Stimulated activated CD8-positive, alpha-beta memory T cell treated with anti-CD3 and anti-CD28 coated beads, Interleukin-4, amount 100 ng/mL, for 24 hours (primary cell): ENCODE measurements at regions not wholly inside any gene's neighbourhood (a gene's known extent, or its start where the extent isn't known, plus 50 kb on each side); places are given as distances from the start of the nearest gene placed in this dataset.

Experiments used
- DNase-seq: peaks from one replicate; pipeline ENCODE4 v3.0.0-alpha.2; 2020; ENCODE audit warnings: low read depth

GRCh38 chr6:119647309-119647708 is 297.7 kb upstream of the MAN1A1 start:
- DNase-seq: no peak

- DNase-seq: no peak
Measured at GRCh38 chr6:119643876-119644275, 294.3 kb upstream of the MAN1A1 start.

DNA sequence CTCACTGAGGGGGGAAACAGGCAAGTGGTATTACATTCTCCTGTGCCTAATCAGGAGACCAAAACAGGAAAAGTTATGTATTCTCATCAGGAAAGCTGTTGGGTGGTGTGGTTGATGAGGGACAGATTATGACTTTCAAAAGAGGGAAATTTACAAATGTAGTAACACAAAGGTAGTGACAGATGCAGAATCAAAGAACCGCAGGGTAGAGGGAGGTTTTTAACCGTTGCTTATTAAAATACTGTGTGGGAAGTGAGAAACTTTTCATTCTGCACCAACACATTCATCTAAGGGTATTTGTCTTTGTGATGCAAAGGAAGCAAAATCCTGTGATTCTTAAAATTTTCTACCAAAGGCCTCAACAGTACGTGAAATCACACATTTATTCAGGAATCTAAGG is 288.2 kb upstream of the MAN1A1 start:
- no peak for DNase-seq

GRCh38 chr6:119636060-119636459 is 286.5 kb upstream of the MAN1A1 start:
- DNase-seq: no peak

GRCh38 chr6:119633461-119633860 is 283.9 kb upstream of the MAN1A1 start:
- no peak for DNase-seq

DNA sequence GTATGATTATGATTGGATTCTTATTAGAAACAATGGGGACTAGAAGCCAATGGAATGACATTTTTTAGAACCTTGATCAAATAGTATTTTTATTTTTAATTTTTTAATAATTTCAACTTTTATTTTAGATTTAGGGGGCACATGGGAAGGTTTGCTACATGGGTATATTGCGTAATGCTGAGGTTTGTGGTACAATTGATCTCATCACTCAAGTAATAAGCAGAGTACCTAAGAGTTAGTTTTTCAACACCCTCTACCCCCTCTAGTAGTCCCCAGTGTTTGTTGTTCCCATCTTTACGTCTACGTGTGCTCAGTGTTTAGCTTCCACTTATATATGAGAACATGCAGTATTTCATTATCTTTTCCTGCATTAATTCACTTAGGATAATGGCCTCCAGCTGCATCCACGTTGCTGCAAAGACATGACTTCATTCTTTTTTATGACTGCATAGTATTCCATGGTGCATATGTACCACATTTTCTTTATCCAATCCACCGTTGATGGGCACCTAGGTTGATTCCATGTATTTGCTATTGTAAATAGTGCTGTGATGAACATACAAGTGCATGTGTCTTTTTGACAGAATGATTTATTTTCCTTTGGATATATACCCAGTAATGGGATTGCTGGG is 281.1 kb upstream of the MAN1A1 start:
- DNase-seq: no peak

- DNase-seq: no peak
Measured at GRCh38 chr6:119628691-119629594, 279.4 kb upstream of the MAN1A1 start.

GRCh38 chr6:119627908-119628669 is 278.5 kb upstream of the MAN1A1 start:
- DNase-seq: no peak

GRCh38 chr6:119626884-119627619 is 277.5 kb upstream of the MAN1A1 start:
- DNase-seq: no peak

DNA sequence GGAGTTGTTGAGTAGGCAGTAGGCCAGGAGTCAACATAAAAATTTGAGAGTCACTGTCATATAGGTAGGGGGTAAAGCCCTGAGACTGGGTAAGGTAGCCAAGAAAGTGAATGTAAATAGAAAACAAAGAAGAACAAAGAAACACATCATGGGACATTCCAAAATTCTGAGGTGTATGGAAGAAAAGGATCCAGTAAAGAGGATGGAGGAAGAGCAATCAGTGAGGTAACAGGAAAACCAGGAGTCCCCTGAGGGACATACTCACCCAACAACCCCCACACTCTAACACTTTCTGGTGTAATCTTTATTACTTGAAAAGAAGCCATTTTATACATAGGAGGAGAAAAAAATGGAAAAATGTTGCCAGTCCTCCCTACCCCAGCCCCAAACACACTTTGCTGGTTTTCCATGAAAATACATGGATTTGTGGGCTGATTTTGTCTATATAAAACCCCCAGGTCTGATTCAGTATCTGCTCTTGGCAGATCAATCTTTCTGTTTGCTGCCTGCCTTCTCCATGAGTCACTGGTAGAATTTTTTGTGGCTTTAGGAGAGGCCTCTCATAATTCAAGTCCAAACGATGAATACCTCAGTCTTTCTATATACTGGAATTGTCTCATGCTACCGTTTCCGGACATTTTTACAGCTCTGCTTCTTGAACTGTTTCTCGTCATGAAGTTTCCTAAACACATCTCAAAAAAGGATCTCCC is 271.4 kb upstream of the MAN1A1 start:
- no peak for DNase-seq

DNA sequence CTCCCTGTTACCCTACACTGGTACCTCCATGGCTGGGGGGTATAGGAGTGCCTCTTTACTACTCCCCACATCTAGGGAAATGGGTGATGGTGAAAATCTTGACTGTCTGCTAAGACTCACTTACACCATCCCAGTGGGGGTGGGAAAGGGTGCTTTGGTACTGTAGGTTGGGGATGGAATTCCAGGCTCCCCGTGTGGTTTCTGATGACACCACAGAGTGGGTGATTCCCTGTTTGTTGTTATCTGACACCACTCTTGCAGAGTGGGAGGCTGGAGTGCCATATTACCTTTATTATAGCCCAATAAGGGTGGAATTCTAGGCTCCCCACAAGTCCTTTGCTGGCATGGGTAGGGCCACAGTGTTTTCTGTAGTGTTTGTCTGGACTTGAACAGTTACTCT is 264.6 kb upstream of the MAN1A1 start:
- no peak for DNase-seq

GRCh38 chr6:119612911-119613381 is 263.4 kb upstream of the MAN1A1 start:
- DNase-seq: no peak

DNA sequence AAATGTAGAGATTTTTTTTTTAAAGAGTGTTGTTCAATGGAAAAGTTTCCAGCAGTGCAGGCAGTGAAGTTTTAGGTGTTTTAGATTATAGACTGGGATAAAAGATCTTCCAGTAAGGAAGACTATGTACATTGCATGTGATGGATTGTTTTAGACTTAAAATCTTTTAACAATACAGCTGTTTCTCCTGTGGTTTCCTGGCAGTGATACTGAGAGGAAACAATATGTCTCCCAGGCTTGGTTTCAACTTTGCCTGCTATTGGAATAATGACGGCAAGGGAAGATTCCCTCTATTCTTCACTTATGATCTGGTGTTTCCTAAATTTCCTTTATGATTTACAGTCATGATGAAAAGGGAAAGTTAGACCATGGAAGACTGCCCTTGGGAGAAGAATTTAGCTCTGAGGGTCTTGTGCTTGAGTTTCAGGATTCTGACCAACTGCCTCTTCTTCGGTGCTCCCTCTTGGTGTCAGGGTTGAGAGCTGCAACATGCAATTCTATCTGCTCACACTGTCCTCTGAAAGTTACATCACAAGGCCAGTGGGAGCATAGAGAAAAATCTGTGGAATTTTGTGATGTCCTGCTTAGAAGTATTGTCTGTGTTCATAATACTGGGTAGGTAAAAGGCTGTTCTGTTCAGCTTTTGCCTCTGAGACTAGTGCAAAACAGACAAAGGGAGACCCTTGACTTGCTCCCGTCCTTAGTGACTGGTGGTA is 262.8 kb upstream of the MAN1A1 start:
- no peak for DNase-seq

DNA sequence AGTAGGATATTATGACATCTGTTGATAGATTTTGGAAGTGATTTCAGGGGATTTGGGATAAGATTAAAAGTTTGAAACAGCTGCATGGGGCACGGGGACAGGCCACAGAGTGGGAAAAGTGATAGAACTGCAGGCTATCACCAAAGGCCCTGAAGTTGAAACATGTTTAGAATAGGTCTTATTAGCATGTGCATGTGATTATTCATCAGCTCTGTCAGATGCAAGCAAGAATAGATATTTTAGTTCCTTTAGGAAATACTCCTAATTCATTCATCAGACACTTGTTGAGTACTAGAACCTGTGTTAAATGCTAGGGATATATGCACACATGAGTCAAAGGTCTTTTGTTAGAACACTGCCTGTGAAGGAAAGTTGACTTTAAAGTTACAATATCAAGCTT is 261.2 kb upstream of the MAN1A1 start:
- DNase-seq: no peak

DNA sequence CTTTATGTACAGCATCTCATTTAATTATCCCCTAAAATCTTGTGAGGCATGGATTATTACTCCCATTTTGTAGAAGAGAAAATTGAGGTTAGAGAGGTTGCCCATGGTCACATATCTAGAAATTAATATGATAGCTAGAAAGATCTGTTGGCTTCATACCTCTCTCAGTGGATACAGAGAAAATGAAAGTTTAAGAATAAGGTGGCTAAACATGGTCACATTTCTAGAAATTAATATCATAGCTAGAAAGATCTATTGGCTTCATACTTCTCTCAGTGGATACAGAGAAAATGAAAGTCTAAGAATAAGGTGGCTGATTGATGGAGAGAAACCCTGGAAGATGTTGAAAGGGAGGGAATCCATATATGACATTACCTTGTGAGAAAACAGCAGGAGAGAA is 260.7 kb upstream of the MAN1A1 start:
- DNase-seq: no peak

DNA sequence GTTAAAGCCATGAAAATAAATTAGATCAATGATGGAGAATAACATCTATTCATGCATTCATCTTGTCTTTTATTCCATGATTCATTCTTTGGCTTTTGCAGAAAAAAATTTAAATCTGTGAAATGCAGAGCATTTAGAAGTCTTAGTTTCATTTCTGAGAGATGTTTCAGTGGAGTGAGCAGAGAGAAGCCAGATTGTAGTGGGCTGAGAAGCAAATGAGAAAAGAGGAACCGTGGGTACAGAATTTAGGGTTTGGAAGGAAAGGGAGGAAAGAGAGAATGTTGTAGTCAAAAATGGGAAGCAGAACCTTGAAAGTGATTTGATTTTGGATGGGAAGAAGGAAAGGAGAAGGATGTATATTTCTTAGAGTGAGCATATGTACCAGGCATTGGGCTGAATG is 260.3 kb upstream of the MAN1A1 start:
- no peak for DNase-seq

DNA sequence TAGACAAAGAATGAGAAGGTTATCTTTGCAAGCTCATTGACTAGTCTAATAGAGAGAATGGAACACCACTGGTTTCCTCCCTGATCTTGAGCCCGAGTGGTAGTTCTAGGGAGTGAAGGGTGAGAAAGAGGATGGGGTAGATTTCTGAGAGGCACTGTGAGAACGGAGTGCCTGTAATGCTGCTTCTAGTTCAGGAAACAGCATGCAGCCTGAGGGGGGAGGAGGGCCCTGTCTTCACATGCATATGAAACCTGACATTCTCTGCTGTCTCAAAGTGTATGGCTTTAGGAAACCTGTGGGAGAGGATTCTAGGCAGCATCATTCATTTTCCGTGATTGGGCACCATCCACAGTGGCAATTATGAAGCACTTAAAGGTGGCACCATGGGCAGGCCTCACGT is 259.4 kb upstream of the MAN1A1 start:
- DNase-seq: no peak

- DNase-seq: no peak
Measured at GRCh38 chr6:119604124-119604523, 254.6 kb upstream of the MAN1A1 start.

DNA sequence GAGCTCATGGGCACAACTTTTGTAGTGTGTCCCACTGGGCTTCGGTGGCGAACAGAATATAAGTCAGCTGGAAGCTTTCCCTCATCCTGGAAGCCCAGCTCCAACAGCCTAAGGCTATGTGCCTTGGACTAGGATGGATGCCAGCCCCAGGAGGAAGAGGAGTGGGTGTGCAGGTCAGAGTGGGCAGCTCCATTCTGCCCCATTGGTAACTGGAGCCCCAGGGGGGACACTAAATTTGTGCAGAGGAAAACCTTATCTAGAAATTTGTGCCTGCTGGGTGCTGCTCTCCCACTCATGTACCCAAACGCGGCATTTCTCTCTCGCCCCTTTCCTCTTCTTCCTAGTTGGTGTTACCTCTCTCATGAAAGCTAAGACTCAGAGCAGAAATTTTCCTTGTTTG is 253.9 kb upstream of the MAN1A1 start:
- DNase-seq: no peak
